COLO668 (cell line): ENCODE measurements at regions not wholly inside any gene's neighbourhood (a gene's known extent, or its start where the extent isn't known, plus 50 kb on each side); places are given as distances from the start of the nearest gene placed in this dataset.
"Not testable (repeated sequence)": the region's sequence is repeated elsewhere in the genome, so short reads cannot be mapped to it uniquely, and the experiment has no call there.

ENCODE experiments used
- DNase-seq: peaks from one replicate; lab custom pipeline; 2025; ENCODE audit not compliant: unreplicated experiment; lab: John Stamatoyannopoulos, UW

GRCh38 chr3:40925231-40925630 lies 274.1 kb upstream of the CTNNB1 start:
- DNase-seq = no peak

- DNase-seq = no peak
These were observed 269.2 kb upstream of the CTNNB1 start for GRCh38 chr3:40930131-40930538.

DNA sequence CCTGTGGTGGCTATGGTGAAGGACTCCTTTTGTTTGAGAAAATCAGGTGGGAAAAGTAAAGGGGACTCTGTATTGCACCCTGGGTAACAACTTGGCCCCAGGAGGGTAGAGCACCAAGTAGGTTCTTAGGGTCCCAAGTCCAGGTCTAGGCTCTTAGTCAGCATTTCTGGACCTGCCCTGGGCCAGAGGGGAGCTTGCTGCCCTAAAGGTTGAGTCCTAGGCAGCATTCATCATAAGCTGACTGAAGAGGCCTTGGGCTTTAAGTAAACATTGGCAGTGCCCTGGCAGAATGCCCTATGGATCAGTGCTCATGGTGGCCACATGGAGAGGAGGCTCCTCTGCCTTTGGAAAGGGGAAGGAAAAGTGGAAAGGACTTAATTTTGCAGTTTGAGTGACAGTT lies 268.5 kb upstream of the CTNNB1 start:
- no peak for DNase-seq

DNA sequence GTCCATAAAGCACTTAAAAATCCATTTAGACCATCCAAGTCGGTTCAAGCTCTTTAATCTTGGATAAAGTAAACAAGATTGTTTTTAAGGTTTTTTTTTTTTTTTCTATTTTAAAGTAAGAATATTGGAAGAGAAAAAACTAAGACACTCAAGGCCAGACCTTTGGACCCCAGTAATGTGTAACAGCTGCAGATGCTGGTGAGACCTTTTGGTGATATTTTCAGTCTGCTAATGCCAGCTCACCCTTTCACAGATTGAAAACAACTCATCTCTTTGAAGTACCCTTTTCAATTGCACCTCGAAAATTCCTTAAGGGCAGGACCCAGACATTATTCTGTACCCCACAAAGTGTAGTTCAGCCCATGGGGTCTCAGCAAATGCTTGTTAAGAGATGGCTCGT lies 260.7 kb upstream of the CTNNB1 start:
- no peak for DNase-seq

DNA sequence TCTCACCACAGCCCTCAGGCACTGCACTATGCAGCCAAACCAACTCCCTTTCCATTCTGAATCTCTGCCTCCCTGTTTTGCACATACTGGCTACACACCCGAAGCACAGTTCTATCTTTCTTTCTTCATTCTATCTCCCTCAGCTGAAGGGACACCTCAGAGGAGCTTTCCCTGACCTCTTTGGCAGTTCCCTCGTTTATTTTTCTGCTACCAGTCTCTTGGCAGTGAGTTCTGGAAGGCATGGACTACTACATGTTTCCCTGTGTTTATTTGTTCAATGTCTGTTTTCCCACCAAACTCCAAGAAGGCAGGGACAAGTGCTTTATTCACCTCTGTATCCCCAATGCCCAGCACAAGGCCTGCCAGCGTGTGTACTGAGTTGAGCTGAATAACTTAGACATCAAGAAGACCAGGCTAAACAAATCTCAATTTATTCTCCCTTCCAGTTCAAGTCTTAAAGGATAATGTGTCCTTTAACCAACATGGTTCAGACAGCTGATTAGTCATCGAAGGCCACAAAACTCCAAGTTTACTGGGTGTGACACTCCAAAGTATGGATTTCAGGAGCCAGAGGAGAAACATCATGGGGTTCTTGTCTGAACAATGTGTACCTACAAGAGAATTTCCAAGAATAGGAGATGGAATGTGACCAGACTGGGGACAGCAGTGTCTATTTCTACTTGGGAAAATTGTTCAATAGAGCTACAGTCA lies 260.1 kb upstream of the CTNNB1 start:
- no peak for DNase-seq

DNA sequence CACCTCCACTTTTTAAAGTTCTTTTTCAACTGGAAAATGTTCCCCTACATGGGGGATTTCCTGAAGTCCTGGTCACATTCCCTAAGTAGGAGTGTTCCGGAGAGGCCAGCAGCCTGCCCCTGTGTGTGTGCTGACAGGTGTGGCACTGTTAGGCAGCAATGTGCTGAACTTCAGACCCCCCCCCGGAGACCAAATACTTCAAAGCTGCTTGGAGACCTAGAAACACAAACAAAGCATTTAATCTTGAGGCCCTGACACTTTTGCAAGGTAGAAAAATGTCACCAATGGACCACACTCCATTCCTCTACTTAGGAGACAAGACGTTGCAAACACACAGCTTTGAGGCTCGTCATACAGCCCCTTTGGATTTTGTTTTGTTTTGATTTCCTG lies 259.6 kb upstream of the CTNNB1 start:
- no peak for DNase-seq

GRCh38 chr3:40940651-40941050 lies 258.7 kb upstream of the CTNNB1 start:
- DNase-seq = no peak

DNA sequence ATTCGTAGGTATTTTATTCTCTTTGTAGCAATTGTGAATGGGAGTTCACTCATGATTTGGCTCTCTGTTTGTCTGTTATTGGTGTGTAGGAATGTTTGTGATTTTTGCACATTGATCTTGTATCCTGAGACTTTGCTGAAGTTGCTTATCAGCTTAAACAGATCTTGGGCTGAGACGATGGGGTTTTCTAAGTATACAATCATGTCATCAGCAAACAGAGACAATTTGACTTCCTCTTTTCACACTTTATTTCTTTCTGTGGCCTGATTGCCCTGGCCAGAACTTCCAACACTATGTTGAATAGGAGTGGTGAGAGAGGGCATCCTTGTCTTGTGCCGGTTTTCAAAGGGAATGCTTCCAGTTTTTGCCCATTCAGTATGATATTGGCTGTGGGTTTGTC lies 252.3 kb upstream of the CTNNB1 start:
- not testable (repeated sequence) for DNase-seq

DNA sequence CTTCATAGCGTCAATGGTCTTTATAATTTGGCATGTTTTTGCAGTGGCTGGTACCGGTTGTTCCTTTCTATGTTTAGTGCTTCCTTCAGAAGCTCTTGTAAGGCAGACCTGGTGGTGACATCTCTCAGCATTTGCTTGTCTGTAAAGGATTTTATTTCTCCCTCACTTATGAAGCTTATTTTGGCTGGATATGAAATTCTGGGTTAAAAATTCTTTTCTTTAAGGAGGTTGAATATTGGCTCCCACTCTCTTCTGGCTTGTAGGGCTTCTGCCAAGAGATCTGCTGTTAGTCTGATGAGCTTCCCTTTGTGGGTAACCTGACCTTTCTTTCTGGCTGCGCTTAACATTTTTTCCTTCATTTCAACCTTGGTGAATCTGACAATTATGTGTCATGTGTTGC lies 250.0 kb upstream of the CTNNB1 start:
- not testable (repeated sequence) for DNase-seq

DNA sequence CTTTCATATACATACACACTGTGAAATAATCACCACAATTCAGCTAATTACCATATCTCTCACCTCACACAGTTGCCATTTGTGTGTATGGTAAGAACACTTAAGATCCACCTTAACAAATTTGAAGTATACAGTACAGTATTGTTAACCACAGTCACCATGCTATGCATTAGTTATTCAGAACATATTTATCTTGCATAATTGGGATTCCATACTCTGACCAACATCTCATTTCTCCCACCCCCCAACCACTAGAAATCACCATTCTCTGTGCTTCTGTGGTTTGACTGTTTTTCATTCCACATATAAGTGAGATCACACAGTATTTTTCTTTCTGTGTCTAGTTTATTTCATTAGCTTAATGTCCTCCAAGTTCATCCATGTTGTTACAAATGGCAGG lies 247.7 kb upstream of the CTNNB1 start:
- DNase-seq = no peak

DNA sequence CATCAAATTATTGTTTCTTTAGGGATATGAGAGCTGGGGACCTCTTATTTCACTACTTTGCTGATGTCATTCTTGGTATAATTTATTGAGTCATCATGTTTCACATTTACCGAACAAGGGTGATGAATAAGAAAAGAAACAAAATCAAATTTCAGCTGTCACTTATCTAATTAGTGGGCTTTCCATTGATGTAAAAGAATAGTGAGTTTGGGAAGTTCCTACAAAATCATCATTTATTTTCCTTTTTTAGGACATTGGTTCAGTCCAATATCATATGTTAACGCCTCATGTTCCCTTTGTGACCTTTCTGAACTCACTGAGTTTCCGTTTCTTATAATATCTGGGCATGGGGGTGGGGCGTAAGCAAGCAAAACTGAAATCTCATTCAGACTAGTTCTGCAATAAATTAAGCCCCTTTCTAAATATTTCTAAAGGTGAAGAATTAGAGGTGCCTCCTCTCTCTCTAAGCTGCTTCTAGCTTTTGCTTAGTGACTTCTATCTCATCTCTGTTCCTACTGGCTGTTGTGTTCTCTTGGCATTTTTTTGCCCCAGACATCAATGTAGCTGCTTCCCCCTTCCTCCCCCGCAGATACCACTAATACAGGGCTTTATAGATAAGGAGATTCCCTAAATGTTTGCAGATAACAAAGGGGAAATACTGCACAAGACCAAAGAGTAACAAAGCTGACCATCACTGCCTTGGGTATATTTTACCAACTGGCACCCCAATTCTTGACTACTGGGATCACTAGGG lies 238.0 kb upstream of the CTNNB1 start:
- no peak for DNase-seq

DNA sequence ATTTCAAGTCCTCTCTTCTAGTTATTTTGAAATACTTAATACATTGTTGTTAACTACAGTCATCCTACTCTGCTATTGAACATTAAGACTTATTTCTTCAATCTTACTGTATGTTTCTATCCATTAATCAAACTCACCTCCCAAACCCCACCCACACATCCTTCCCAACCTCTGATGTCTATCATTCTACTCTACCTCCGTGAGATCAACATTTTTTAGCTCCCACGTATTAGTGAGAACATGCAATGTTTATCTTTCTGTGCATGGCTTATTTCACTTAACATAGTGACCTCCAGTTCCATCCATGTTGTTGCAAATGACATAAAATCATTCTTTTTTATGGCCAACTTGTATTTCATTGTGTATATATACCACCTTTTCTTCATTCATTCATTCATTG lies 236.6 kb upstream of the CTNNB1 start:
- DNase-seq = no peak

GRCh38 chr3:40968666-40969065 lies 230.6 kb upstream of the CTNNB1 start:
- DNase-seq = no peak

- peak; percentile 17 for DNase-seq
These were observed 230.0 kb upstream of the CTNNB1 start for GRCh38 chr3:40969341-40969740.

GRCh38 chr3:40969756-40970466 lies 229.4 kb upstream of the CTNNB1 start:
- no peak for DNase-seq

DNA sequence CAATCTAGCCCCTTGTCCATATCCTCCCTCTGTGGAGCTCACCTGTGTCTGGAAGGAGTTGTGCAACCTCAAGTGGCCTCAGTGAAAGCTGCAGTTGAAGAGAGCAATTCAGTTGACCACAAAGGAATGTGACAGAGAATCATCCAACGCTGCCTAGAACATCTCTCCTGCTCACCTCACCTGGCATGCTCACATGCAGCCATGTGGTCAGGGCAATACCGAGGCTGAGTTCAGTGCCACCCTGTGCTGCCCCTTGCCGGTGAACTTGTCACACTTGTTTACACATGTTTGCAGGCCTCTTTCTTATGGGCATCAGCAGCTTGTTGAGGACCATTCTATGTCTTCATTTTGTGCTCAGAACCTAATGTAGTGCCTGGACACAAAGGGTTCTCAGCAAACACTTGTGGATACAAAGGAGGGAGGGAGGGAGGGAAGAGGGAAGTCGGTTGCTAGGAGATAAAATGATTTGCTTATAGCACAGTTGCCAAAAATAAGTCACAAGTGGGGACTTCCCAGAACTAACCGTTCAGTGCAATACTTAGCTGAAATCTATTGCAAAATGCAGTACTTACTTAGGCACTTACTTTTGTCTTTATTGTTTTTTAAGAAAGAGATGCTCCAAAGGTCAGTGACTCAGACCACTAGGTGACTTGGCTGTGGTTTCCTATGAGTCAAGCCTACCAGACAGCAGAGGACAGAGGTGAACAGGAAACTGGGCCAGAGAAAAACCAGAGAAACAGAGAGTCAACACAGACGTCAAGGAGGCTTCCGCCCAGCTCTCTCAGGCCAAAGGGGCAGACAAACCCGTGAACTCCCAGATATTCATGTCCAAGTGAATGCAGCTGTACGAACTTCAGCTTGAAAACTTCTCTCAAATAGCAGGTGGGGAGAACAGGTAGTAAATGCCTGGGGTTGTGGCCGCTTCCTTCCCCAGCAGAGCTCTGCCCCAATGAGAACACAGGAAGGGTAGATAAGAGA lies 227.8 kb upstream of the CTNNB1 start:
- peak; percentile 47 for DNase-seq

DNA sequence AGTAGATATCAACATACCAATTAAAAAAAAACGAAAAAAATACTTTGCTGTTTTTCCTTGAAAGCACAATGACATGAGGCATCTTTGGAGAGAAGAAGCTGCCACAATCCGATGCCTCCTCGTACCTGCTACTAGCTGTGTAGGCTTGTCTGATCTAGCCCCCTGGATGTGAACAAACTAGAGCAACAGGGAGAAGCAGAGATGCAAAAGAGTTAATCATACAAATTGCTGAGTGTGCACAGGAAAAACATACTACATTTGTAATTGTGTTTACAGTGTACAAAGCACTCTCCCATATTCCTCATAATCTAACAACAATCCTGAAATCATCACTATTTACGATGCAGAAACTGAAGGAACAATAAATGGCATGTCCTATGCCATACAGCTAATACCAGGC lies 227.0 kb upstream of the CTNNB1 start:
- DNase-seq = no peak

DNA sequence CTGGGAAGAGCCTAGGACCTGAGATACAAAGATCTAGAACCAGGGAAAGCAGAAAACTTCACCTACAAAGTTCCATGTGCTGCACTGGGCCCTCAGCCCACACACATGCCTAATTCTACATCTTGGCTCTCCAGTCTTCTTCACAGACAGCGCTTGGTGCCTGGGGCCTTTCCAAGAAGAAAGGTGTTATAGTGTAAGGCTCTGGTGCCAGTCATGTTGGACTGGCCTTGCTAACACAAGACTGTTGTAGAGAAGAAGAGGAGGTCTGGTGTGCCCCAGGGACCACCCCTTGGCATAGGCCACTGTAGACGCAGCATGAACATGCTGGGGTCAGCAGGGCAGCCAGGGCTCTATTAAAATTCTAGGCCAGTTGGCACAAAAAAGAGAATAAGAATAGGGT lies 226.2 kb upstream of the CTNNB1 start:
- DNase-seq = no peak

DNA sequence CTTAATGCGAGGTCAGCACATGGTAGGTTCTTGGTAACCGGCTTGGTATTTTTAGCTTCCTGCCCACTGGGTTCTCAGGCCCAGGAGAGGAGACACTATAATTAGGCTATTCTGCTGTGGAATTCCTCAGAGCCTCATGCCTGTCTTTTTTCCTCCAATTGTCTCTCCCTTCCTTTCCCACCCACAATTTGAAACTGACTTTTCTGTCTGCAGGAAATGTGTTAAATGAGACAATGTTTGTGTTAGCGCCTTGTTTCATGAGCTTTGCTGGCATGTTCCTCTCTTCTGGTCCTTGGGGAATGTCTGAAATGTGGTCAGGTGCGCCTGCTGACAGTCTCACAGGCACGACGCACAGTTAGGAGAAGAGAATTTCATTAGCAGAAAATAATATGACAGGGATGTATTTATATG lies 223.6 kb upstream of the CTNNB1 start:
- no peak for DNase-seq

DNA sequence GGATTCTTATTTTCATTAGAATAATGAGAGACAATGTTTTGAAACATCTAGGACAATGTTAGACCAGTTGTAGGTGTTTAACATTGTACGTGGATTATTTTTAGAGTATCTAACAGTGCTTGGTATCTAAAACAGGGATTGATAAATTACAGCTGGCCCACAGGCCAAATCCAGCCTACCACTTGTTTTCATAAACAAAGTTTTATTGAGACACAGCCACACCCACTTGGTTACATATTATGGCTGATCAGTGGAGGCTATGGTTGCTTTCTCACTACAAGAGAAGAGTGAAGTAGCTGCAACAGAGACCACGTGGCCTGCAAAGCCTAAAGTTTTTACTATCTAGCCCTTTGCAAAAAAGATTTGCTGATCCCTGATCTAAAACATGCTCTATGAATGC lies 223.1 kb upstream of the CTNNB1 start:
- no peak for DNase-seq

DNA sequence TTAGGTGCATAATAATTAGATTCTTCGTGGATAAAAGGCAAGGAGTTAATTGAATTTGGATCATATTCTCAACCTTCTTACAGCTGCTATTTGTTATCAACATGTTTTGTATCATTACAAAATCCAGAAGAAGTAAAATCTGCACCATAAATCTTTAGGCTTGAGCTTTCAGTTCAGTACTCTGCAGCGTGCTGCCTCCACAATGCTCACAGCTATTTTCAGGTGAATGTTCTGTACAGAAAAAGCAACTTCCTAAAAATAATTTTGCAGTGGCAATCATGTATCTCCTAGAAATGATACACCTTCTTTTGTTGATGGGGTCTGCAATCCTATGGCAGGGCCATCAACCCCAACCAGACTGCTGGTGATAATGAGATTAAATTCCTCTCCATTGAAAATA lies 220.9 kb upstream of the CTNNB1 start:
- no peak for DNase-seq
